ENCODE measurements at regions not wholly inside any gene's neighbourhood (a gene's known extent, or its start where the extent isn't known, plus 50 kb on each side); places are given as distances from the start of the nearest gene placed in this dataset.

DNA sequence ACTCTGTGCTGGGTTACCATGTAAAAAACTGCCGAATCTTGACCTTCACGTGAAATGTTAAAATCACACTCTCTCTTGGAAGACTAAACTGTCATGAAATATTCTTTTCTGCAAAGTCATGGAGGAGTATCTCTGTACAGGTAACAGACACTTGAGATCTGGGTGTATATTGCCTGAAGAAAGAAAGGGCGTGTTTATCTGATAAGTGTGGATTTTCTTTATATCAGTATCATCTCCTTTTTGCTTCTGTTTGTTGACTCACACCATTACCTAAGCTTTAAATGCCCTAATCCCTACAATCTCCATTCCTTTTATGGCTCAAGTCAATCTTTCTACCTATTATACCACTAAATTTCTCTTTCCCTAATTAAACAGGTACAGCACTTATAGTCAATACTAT, 673.2 kb upstream of the SOX9 start:
- TF ChIP-seq, protein P1, sequence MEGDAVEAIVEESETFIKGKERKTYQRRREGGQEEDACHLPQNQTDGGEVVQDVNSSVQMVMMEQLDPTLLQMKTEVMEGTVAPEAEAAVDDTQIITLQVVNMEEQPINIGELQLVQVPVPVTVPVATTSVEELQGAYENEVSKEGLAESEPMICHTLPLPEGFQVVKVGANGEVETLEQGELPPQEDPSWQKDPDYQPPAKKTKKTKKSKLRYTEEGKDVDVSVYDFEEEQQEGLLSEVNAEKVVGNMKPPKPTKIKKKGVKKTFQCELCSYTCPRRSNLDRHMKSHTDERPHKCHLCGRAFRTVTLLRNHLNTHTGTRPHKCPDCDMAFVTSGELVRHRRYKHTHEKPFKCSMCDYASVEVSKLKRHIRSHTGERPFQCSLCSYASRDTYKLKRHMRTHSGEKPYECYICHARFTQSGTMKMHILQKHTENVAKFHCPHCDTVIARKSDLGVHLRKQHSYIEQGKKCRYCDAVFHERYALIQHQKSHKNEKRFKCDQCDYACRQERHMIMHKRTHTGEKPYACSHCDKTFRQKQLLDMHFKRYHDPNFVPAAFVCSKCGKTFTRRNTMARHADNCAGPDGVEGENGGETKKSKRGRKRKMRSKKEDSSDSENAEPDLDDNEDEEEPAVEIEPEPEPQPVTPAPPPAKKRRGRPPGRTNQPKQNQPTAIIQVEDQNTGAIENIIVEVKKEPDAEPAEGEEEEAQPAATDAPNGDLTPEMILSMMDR (IDR thresholded peaks at IDR 0.05) = no peak
- TF ChIP-seq POLR2A (IDR thresholded peaks at IDR 0.05) (no peak), POLR2AphosphoS5 (IDR thresholded peaks at IDR 0.05; ENCODE audit: insufficient read depth in 1 of 2, low read depth in 1 of 2) (no peak)

All from vagina (tissue), 2 donors.